WERI-Rb-1 (cell line): ENCODE measurements at regions not wholly inside any gene's neighbourhood (a gene's known extent, or its start where the extent isn't known, plus 50 kb on each side); places are given as distances from the start of the nearest gene placed in this dataset.

Experiments
- DNase-seq: peaks from one replicate; pipeline ENCODE4 v3.0.0-alpha.2; 2020
- H3K27ac ChIP-seq: fragments of 250-450 bp; sonication (Bioruptor Pico); 2 replicates; pipeline ENCODE4 v1.5.1; 2020; ENCODE audit warnings: mild to moderate bottlenecking, moderate library complexity
- H3K27me3 ChIP-seq: fragments of 250-450 bp; sonication (Bioruptor Pico); 2 replicates; pipeline ENCODE4 v1.5.1; 2021; ENCODE audit warnings: mild to moderate bottlenecking, low read depth, moderate library complexity; ENCODE audit not compliant: insufficient read depth, severe bottlenecking
- H3K36me3 ChIP-seq: fragments of 250-450 bp; sonication (Bioruptor Pico); 2 replicates; pipeline ENCODE4 v1.5.1; 2020; ENCODE audit warnings: mild to moderate bottlenecking, moderate library complexity
- H3K4me3 ChIP-seq: 2 replicates; pipeline ENCODE4 v1.5.1; 2011; ENCODE audit warnings: low read depth, mild to moderate bottlenecking, control low read depth, low read length
- H3K9me3 ChIP-seq: fragments of 250-450 bp; sonication (Bioruptor Pico); 2 replicates; pipeline ENCODE4 v1.5.1; 2021; ENCODE audit warnings: mild to moderate bottlenecking, moderate library complexity; ENCODE audit not compliant: severe bottlenecking
- TF ChIP-seq, protein P1 (sequence below): IDR thresholded peaks from 2 replicates; pipeline ENCODE4 v1.5.1; 2011; ENCODE audit warnings: low read depth, mild to moderate bottlenecking, control low read depth, inconsistent platforms, low read length

DNA sequence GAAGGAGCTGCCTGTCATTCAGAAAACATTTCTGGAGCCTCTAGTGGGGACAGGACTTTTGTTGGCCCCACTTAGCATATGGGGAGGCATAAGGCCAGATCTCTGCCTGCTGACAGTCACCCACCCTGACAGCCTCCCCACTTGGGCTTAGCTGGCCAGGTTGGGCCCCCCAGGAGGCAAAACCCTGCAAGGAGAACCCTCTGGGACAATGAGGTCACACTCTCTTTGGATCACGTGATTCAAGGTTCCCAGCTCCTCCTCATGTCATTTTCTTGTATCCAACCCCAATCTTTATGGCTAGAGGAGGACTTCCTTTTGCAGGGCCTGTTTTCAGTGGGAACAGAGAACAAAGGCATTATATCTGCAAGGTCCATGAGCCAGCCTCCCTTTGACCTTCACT lies 60.0 kb downstream of the NAV1 start:
- Histone ChIP-seq H3K36me3 (no peaks in the 10 kb centered on the region), H3K27ac (no peak overlapping the region)

DNA sequence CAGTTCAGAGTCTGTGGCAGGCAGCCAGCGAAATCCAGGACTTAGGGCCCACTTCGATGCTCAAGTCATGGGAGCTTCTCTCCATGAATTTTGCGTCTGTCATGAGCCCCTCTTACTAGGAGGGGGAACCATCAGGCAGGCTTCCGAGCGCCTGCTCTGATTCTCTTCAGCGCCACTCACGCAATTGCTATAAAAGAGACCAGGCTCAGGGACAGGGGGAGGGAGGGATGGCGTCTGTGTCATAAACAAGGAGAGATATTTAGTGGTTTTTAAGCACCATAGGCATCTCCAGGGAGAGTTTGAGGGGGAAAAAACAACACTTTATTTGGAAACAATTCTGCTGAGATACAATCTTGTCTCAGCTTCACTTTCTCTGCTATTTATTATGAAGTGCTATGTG lies 60.6 kb downstream of the NAV1 start:
- Histone ChIP-seq H3K27ac (no peak overlapping the region), H3K9me3 (no peaks in the 10 kb centered on the region), H3K27me3 (no peaks in the 10 kb centered on the region), H3K4me3 (no peak overlapping the region), H3K36me3 (no peaks in the 10 kb centered on the region)
- no peak for DNase-seq
- TF ChIP-seq, protein P1, sequence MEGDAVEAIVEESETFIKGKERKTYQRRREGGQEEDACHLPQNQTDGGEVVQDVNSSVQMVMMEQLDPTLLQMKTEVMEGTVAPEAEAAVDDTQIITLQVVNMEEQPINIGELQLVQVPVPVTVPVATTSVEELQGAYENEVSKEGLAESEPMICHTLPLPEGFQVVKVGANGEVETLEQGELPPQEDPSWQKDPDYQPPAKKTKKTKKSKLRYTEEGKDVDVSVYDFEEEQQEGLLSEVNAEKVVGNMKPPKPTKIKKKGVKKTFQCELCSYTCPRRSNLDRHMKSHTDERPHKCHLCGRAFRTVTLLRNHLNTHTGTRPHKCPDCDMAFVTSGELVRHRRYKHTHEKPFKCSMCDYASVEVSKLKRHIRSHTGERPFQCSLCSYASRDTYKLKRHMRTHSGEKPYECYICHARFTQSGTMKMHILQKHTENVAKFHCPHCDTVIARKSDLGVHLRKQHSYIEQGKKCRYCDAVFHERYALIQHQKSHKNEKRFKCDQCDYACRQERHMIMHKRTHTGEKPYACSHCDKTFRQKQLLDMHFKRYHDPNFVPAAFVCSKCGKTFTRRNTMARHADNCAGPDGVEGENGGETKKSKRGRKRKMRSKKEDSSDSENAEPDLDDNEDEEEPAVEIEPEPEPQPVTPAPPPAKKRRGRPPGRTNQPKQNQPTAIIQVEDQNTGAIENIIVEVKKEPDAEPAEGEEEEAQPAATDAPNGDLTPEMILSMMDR = no peak

More for the DNA sequence above, 60.0 kb downstream of the NAV1 start:
- Histone ChIP-seq H3K9me3 (no peaks in the 10 kb centered on the region), H3K4me3 (no peak overlapping the region), H3K27me3 (no peaks in the 10 kb centered on the region)
- TF ChIP-seq, protein P1 = no peak
- DNase-seq = no peak

DNA sequence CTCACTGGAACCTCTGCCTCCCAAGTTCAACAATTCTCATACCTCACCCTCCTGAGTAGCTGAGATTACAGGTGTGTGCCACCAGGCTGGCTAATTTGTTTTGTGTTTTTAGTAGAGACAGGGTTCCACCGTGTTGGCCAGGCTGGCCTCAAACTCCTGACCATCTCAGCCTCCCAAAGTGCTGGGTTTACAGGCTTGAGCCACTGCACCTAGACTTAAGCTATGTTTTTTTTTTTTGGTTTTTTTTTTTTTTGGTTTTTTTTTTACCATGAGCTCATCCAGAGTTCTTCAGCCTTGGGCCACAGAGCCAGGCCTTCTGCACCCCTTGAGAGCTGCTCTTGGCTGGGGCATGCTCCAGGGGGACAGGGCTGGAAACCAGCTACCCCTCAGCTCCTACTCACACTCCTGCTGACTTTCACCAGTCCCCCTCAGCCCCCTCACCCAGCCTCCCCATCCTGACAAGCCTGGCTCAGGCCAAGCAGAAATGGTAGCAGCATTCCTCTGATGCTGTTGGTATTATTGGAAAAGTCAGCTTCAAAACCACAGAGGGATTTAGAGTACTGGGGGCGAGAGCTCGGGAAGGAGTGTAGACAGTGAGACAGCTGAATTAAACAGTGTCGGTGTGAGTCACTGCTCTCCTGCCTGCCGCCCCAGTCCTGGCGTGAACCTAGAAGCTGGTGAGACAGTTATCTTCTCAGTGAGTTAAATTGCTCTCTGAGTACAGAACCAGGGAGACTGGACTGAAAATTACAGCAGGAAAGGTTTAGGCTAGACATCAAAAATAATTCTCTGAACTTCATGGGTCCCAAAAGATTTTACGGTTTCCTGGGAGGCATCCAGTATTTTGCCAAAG lies 63.7 kb downstream of the NAV1 start:
- Histone ChIP-seq H3K4me3 (no peak overlapping the region), H3K36me3 (no peaks in the 10 kb centered on the region), H3K9me3 (no peaks in the 10 kb centered on the region), H3K27me3 (no peaks in the 10 kb centered on the region), H3K27ac (0 out of 2 replicates have a peak overlapping the region, but pooled peaks have one; percentile 8)
- peak; percentile 64 for DNase-seq
- TF ChIP-seq, protein P1 = no peak

DNA sequence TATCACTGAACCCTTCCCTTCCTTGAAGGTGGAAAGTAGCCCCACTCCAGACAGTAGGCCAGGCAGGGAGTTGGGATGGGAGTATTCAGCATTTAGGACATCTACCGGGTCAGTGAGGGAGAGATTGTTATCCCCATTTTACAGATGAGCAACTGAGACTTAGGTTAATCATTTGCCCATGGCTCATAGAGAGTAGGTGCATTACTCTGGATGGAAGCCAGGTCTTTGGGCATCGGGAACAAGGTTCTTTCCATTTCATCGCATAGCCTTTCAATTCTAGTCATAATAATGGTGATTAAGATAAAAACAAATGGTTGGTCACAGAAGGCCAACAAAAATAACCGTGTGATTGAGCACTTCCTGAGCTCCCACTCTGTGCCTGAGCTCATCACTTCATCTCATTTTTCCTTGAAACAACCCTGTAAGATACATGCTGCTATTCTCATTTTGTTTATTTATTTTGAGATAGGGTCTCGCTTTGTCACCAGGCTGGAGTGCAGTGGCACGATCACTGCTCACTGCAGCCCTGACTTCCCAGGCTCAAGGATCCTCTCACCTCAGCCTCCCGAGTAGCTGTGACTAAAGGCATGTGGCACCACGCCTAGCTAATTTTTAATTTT lies 64.8 kb downstream of the NAV1 start:
- no peak overlapping the region for H3K27ac ChIP-seq
- no peaks in the 10 kb centered on the region for H3K9me3 ChIP-seq
- H3K36me3 ChIP-seq = no peaks in the 10 kb centered on the region
- H3K4me3 ChIP-seq = no peak overlapping the region
- no peak for DNase-seq
- H3K27me3 ChIP-seq = no peaks in the 10 kb centered on the region
- TF ChIP-seq, protein P1 = no peak

DNA sequence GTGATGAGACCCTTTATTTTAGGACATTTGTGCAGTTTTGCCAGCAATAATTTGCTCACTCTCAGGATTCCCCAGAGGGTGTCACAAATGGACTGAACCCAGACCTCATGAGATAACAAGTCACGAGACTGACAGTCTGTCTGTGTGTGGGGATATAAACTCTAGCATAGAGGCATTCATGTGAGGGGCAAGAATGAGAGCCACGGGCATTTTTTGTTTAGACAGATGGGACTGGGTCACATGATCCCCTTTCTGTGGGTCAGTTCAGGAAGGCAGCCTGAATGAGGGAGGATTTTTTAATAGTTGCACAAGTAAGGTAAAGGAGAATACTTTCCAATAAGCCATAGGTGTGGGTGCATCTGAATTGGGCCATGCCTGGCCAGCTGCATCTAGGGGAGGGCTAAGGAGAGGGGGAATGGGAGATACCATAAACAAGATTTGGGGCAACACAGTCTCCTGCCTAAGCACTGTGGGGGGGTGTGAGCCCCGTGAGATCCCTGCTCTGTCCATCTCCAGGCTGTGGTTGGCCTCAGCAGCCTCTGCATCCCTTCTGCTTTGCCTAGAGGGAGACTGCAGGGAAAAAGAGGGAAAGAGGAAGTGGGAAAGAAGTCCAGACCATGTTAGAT lies 66.6 kb downstream of the NAV1 start:
- DNase-seq = no peak
- H3K9me3 ChIP-seq = no peaks in the 10 kb centered on the region
- TF ChIP-seq, protein P1 = no peak
- H3K27ac ChIP-seq = no peak overlapping the region
- no peak overlapping the region for H3K4me3 ChIP-seq
- H3K36me3 ChIP-seq = no peaks in the 10 kb centered on the region
- H3K27me3 ChIP-seq = no peaks in the 10 kb centered on the region
